Tibial nerve (tissue), 4 donors: ENCODE measurements at regions not wholly inside any gene's neighbourhood (a gene's known extent, or its start where the extent isn't known, plus 50 kb on each side); places are given as distances from the start of the nearest gene placed in this dataset.

Source experiments
- DNase-seq, 2 donors: peaks; one replicate each; pipeline ENCODE4 v3.0.0-alpha.2; 2019; ENCODE audit warnings: low spot score in 2 of 2
- H3K27ac ChIP-seq, 4 donors: fragments of 200-600 bp; sonication (generic) in 3 of 4; one replicate each; pipeline ENCODE4 v1.5.1; 2017 to 2019; ENCODE audit warnings: mild to moderate bottlenecking in 1 of 4
- H3K27me3 ChIP-seq, 2 donors: fragments of 200-600 bp; sonication (generic) in 1 of 2; one replicate each; pipeline versions ENCODE4 v1.5.1 to v1.6.0; 2017 to 2019
- H3K36me3 ChIP-seq, 3 donors: fragments of 200-600 bp; sonication (generic); one replicate each; pipeline ENCODE4 v1.5.1; 2018 to 2019
- H3K4me1 ChIP-seq, 4 donors: fragments of 200-600 bp; sonication (generic) in 3 of 4; one replicate each; pipeline ENCODE4 v1.5.1; 2017 to 2019
- H3K4me3 ChIP-seq, 4 donors: fragments of 200-600 bp; sonication (generic) in 3 of 4; one replicate each; pipeline ENCODE4 v1.5.1; 2017 to 2019; ENCODE audit warnings: mild to moderate bottlenecking in 1 of 4, moderate library complexity in 1 of 4
- H3K9me3 ChIP-seq, 4 donors: fragments of 200-600 bp; sonication (generic) in 3 of 4; one replicate each; pipeline ENCODE4 v1.5.1; 2017 to 2019
- EP300 ChIP-seq, 2 donors: sonication (generic); formaldehyde crosslinking; IDR thresholded peaks; one replicate each; pipeline ENCODE4 v1.6.1; 2017; ENCODE audit warnings: antibody characterized with exemption in 2 of 2, mild to moderate bottlenecking in 1 of 2
- POLR2A ChIP-seq, 2 donors: fragments of 450-650 bp; IDR thresholded peaks; one replicate each; pipeline ENCODE4 v1.6.1; 2017; ENCODE audit warnings: antibody characterized with exemption in 2 of 2, mild to moderate bottlenecking in 2 of 2, moderate library complexity in 2 of 2
- WGBS, 2 donors: methylation state at CpG; one replicate each; pipeline ENCODE4 v1.1.5; 2018; 5-methylcytosine and 5-hydroxymethylcytosine counted together
- TF ChIP-seq, protein P1 (sequence below), 5 experiments: fragments of 200-600 bp in 3 of 5; fragments of 450-650 bp in 2 of 5; sonication (generic) in 3 of 5; IDR thresholded peaks; one replicate each; pipeline ENCODE4 v1.5.1; 2016 to 2019; ENCODE audit warnings: antibody characterized with exemption in 5 of 5, mild to moderate bottlenecking in 3 of 5, moderate library complexity in 2 of 5

GRCh38 chr2:64203858-64204632 is 59.8 kb upstream of the PELI1 start:
- WGBS, 2 donors, result 13% methylated on average over 12 of the region's 12 CpGs
- TF ChIP-seq, protein P1, sequence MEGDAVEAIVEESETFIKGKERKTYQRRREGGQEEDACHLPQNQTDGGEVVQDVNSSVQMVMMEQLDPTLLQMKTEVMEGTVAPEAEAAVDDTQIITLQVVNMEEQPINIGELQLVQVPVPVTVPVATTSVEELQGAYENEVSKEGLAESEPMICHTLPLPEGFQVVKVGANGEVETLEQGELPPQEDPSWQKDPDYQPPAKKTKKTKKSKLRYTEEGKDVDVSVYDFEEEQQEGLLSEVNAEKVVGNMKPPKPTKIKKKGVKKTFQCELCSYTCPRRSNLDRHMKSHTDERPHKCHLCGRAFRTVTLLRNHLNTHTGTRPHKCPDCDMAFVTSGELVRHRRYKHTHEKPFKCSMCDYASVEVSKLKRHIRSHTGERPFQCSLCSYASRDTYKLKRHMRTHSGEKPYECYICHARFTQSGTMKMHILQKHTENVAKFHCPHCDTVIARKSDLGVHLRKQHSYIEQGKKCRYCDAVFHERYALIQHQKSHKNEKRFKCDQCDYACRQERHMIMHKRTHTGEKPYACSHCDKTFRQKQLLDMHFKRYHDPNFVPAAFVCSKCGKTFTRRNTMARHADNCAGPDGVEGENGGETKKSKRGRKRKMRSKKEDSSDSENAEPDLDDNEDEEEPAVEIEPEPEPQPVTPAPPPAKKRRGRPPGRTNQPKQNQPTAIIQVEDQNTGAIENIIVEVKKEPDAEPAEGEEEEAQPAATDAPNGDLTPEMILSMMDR (IDR thresholded peaks at IDR 0.05), result no peak
- peak in 1 of 2 donors; percentile 11 for TF ChIP-seq POLR2A (IDR thresholded peaks at IDR 0.05)
- TF ChIP-seq EP300 (IDR thresholded peaks at IDR 0.05), result peak in 1 of 2 donors; percentile 59
- Histone ChIP-seq H3K36me3 (no peaks in the 10 kb centered on the region), H3K4me3 (peak overlapping the region in 3 of 4 donors; percentile 18 to 41 (median 31)), H3K27me3 (no peaks in the 10 kb centered on the region), H3K9me3 (no peaks in the 10 kb centered on the region), H3K4me1 (peaks cover 0 to 35% (median 15%) of the 10 kb centered on the region in 4 donors), H3K27ac (peak overlapping the region; percentile 82 to 86 (median 84))
- DNase-seq, result no peak

- WGBS, 2 donors, result 48 to 58% methylated on average over 6 of the region's 6 CpGs
- H3K9me3 ChIP-seq, result no peaks in the 10 kb centered on the region
- peak overlapping the region in 1 of 4 donors; percentile 31 for H3K4me3 ChIP-seq
- no peak for TF ChIP-seq POLR2A (IDR thresholded peaks at IDR 0.05)
- TF ChIP-seq, protein P1 (IDR thresholded peaks at IDR 0.05), result no peak
- no peak for TF ChIP-seq EP300 (IDR thresholded peaks at IDR 0.05)
- H3K36me3 ChIP-seq, result no peaks in the 10 kb centered on the region
- H3K27me3 ChIP-seq, result no peaks in the 10 kb centered on the region
- peak overlapping the region; percentile 82 to 86 (median 84) for H3K27ac ChIP-seq
- DNase-seq, result no peak
- peaks cover 0 to 35% (median 15%) of the 10 kb centered on the region in 4 donors for H3K4me1 ChIP-seq
Measured at GRCh38 chr2:64204703-64205102, 60.5 kb upstream of the PELI1 start.

DNA sequence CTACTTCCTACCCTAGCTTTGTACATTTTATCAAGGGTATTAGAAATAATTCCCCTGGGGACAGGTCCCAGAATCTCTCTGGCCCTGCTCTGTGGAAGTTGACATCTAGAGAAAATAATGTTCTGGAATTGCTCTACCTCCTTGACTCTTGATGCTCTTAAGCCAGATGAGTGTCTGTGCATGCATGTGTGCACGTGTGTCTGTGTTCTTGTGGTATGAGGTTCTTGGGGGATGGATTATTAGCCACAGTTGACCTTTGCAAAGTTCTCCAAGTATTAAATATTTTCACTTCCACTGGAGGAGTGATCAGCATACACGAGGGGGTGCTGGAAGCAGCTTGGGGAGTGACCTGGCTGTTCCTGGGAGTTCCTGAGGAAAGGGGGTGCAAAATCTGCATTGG is 61.2 kb upstream of the PELI1 start:
- H3K9me3 ChIP-seq, result no peaks in the 10 kb centered on the region
- 65 to 76% methylated on average over 2 of the region's 2 CpGs for WGBS, 2 donors
- no peak for DNase-seq
- no peak overlapping the region for H3K4me3 ChIP-seq
- no peaks in the 10 kb centered on the region for H3K27me3 ChIP-seq
- peaks cover 0 to 35% (median 15%) of the 10 kb centered on the region in 4 donors for H3K4me1 ChIP-seq
- TF ChIP-seq, protein P1 (IDR thresholded peaks at IDR 0.05), result no peak
- TF ChIP-seq EP300 (IDR thresholded peaks at IDR 0.05) (no peak), POLR2A (IDR thresholded peaks at IDR 0.05) (no peak)
- peak overlapping the region in 2 of 4 donors; percentile 84 to 86 for H3K27ac ChIP-seq
- H3K36me3 ChIP-seq, result no peaks in the 10 kb centered on the region

GRCh38 chr2:64207573-64207972 is 63.4 kb upstream of the PELI1 start:
- TF ChIP-seq, protein P1 (IDR thresholded peaks at IDR 0.05), result no peak
- no peak for TF ChIP-seq POLR2A (IDR thresholded peaks at IDR 0.05)
- no peaks in the 10 kb centered on the region for H3K27me3 ChIP-seq
- H3K27ac ChIP-seq, result no peak overlapping the region
- peaks cover 0 to 25% (median 14%) of the 10 kb centered on the region in 4 donors for H3K4me1 ChIP-seq
- no peaks in the 10 kb centered on the region for H3K36me3 ChIP-seq
- H3K4me3 ChIP-seq, result no peak overlapping the region
- DNase-seq, result no peak
- WGBS, 2 donors, result 96% methylated on average over 1 of the region's 1 CpG
- H3K9me3 ChIP-seq, result no peaks in the 10 kb centered on the region

DNA sequence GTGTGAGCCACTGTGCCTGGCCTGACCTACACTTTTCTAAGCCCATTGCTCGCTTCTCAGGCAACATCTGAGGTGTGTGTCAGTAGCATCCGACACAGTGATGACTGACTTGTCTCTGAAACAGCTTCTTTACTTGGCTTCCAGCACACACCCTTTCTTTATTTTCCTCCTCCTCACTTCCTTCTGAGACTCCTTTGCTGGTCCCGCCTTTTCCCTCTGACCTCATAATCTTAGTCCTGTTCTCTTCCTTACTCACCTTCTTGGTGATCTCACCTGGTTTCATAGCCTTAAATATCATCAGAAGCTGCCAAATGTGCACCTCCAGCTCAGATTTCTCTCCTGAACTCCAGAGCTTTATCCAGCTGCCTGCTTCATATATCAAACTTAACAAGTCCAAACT is 66.6 kb upstream of the PELI1 start:
- H3K4me1 ChIP-seq, result peaks cover 0 to 21% (median 7%) of the 10 kb centered on the region in 4 donors
- H3K36me3 ChIP-seq, result no peaks in the 10 kb centered on the region
- H3K9me3 ChIP-seq, result no peaks in the 10 kb centered on the region
- H3K27ac ChIP-seq, result no peak overlapping the region
- WGBS, 2 donors, result 94 to 95% methylated on average over 3 of the region's 3 CpGs
- H3K27me3 ChIP-seq, result no peaks in the 10 kb centered on the region
- H3K4me3 ChIP-seq, result no peak overlapping the region
- no peak for DNase-seq
- TF ChIP-seq, protein P1 (IDR thresholded peaks at IDR 0.05), result no peak
- no peak for TF ChIP-seq EP300 (IDR thresholded peaks at IDR 0.05)
- no peak for TF ChIP-seq POLR2A (IDR thresholded peaks at IDR 0.05)
